IPS-18c (cell line): ENCODE measurements at regions not wholly inside any gene's neighbourhood (a gene's known extent, or its start where the extent isn't known, plus 50 kb on each side); places are given as distances from the start of the nearest gene placed in this dataset.

Experiments used
- H3K4me3 ChIP-seq: 2 replicates; pipeline ENCODE4 v1.7.0; 2013; ENCODE audit warnings: low read depth, mild to moderate bottlenecking, low read length, moderate library complexity; ENCODE audit not compliant: insufficient read depth
- H3K9me3 ChIP-seq: one replicate; pipeline ENCODE4 v1.6.1; 2013; ENCODE audit warnings: mild to moderate bottlenecking, low read length, moderate library complexity; ENCODE audit not compliant: control insufficient read depth, insufficient read depth

- H3K4me3 ChIP-seq = no peak overlapping the region
- no peaks in the 10 kb centered on the region for H3K9me3 ChIP-seq
Observed at GRCh38 chr10:36170943-36171501, 528.9 kb upstream of the FZD8 start.

DNA sequence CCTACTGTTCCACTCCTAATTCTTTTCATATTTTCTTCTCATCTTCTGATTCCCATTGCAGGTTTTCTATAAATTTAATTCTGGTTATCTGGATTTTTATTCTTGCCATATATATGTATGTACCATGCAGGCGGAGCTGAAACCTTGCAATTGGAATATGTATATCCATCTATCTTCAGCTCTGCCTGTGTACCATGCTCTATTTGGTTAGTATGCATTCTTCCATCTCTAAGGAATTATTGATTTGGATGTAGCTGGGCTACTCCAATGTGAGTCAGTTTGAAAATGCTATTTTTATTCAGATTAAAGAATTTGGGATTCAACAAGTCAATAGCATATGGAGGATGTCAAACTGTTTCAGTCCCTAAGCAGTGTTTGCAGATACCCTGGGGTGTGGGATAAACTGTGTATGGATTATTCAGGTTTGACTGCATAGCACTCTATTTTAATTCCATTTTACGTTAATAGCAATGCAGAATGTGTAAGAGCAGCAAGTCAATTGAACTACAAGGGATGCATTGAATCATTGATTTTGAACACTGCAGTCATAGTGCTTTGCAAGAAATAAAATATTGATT, 528.1 kb upstream of the FZD8 start:
- H3K4me3 ChIP-seq = no peak overlapping the region
- H3K9me3 ChIP-seq = no peaks in the 10 kb centered on the region

DNA sequence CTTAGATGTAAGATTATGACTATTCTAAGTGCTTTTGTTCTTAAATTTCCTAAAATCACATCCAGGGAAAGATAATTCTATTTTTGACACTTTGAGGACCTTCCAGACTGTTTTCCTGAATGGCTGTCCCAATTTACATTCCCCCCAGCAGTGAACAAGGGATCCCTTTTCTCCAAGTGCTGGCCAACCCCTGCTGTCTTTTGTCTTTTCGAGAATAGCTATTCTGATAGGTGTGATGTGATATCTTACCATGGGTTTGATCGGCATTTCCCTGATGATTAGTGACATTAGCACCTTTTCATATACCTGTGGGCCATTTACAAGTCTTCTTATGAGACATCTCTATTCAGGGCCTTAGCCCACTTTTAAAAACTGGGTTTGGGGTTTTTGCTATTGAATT, 526.7 kb upstream of the FZD8 start:
- H3K4me3 ChIP-seq = no peak overlapping the region
- H3K9me3 ChIP-seq = no peaks in the 10 kb centered on the region

DNA sequence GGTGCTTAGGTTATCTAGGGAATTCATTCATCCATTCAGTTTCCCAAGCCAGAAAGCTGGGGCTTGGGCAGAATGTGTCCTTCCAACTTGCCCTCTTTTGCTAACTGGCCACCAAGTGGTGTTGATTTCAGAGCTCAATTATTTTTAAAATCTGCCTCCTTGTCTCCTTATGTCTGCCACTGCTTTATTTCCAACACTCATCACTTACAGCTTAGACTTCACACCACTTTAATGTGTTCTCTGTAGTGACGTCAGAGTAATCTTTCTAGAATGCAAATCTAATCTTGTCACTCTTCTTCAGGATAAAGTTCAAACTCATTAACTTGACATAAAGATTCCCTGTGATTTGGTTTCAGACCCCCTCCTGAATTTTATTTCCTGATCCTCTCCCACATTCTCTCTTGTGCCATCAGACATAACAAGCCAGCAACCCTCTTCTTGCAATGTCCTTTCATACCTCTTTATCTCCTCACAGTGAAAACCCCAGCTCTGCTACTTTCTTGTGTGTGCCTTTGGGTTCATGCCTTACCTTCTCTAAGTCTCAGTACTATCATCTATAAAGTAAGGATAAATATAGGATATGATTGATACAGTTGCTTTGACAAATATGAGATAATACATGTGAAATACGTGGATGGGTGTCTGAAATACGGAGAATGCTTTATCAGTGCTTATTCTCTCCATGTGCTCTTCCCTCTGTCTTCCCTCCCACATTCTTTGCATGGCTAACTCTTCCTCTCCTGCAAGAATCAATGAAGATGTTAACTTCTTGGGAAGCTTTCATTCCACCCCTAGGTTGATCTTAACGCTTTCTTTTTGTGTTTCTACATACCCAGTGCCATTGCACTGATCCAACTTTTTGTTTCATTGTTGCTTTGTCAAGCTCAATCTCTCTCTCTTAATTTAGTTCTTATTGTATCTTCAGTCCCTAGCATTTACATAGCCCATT, 522.7 kb upstream of the FZD8 start:
- H3K4me3 ChIP-seq = no peak overlapping the region
- no peaks in the 10 kb centered on the region for H3K9me3 ChIP-seq

DNA sequence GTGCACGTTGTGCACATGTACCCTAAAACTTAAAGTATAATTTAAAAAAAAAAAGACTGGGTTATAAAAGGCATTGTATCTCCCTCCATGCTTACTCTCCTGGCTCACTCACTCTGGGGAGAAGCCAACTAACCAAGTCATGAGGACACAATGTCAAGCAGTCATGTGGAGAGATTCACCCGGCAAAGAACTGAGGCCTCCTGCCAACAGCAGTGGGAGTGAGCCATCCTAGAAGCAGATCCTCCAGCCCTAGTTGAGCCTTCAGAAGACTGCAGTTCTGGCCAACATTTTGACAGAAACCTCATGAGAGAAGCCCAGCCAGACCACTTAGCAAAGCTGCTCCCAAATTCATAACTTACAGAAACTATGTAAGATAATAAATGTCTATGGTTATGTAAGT, 521.7 kb upstream of the FZD8 start:
- H3K4me3 ChIP-seq = no peak overlapping the region
- H3K9me3 ChIP-seq = no peaks in the 10 kb centered on the region

GRCh38 chr10:36157486-36157885, 515.4 kb upstream of the FZD8 start:
- Histone ChIP-seq H3K4me3 (no peak overlapping the region), H3K9me3 (no peaks in the 10 kb centered on the region)

DNA sequence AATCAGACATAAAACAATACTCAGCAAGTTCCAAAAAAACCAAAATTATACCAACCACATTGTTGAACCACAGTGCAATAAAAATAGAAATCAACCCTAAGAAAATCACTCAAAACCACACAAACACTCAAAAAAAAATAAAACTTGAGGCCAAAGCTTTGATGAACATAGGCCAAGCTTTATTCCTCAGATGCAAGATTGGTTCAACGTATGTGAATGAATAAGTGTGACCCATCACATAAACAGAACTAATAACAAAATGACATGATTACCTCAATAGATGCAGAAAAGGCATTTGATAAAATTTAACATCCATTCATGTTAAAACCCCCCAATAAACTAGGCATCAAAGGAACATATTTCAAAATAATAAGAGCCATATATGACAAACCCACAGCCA, 506.1 kb upstream of the FZD8 start:
- H3K9me3 ChIP-seq = no peaks in the 10 kb centered on the region
- no peak overlapping the region for H3K4me3 ChIP-seq

DNA sequence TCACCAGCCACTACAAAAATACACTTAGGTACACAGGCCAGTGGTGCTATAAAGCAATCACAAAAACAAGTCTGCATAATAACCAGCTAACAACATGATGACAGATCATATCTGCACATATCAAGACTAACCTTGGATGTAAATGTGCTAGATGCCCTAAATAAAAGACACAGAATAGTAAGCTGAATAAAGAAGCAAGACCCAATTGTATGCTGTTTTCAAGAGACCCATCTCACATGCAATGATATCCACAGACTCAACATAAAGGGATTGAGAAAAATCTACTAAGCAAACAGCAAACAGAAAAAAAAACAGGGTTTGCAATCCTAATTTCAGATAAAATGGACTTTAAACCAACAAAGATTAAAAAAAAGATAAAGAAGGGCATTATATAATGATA, 505.4 kb upstream of the FZD8 start:
- no peak overlapping the region for H3K4me3 ChIP-seq
- no peaks in the 10 kb centered on the region for H3K9me3 ChIP-seq

DNA sequence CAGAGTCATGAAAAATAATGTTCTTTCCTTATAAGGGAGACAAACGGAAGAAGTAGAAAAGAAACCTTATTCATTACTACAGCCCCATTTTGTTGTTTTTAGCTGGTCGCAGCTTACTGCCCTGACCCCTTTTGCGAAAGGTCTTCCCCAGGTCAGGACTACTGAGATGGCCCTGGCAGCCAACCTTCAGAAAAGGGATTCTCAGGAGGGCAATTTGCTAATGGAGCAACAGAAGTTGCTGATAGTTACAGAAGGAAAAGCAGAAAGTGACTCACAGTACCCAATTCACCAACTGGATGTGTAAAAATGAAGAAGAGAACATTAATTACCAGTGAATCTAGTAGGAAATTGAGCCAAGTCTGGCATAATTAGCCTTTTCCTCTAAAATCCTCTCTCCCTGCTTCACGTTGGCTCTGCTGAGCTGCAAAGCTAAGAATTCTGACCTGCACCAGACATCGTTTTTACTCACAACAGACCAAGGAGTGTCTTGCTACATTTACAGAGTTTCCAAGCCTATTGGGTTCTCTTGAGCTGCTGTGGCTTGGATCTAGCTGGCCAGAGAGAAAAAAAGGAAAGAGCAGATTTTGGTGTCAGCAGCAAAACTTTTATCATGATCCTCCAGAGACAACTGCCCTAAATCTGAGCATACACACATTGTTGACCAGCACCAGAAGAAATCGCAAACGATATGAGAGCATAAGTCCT, 499.9 kb upstream of the FZD8 start:
- Histone ChIP-seq H3K4me3 (no peak overlapping the region), H3K9me3 (no peaks in the 10 kb centered on the region)

DNA sequence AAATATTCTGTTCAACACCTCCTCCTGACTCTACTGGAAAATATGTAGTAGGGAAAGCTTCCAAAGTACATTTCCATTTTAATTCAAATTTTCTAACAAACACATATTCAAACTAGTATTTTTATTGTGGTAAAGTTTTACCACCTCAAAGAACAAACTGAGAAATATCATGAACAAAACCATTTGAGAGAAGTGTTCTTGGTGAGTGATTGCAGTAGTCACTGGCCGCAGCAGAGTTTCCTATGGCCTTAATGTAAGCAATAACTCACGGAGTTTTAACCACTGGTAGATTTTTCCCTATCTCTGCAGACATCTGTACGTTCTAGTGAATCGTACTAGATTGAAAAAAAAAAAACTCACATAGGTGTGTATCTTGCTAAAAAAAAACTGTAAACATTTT, 487.0 kb upstream of the FZD8 start:
- Histone ChIP-seq H3K4me3 (no peak overlapping the region), H3K9me3 (no peaks in the 10 kb centered on the region)

DNA sequence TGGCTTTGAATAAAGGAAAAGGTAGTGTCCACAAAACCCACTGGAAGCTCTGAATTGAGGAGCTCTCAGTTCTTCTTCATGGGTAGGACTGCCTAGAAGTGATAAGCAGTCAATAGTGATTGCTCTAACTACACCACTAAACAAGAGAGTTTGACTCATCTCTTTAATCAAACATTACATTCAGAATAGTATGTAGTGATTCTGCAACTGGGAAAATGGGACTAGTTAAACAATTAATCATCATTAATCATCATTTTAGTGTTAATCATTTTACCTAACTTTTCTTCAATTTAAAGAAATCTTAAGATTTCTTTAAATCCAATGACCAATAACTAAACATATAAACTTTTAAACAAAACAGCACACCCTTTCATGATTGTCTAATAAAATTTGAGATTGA, 484.0 kb upstream of the FZD8 start:
- Histone ChIP-seq H3K4me3 (no peak overlapping the region), H3K9me3 (no peaks in the 10 kb centered on the region)

GRCh38 chr10:36119455-36119854, 477.4 kb upstream of the FZD8 start:
- H3K9me3 ChIP-seq = no peaks in the 10 kb centered on the region
- no peak overlapping the region for H3K4me3 ChIP-seq

DNA sequence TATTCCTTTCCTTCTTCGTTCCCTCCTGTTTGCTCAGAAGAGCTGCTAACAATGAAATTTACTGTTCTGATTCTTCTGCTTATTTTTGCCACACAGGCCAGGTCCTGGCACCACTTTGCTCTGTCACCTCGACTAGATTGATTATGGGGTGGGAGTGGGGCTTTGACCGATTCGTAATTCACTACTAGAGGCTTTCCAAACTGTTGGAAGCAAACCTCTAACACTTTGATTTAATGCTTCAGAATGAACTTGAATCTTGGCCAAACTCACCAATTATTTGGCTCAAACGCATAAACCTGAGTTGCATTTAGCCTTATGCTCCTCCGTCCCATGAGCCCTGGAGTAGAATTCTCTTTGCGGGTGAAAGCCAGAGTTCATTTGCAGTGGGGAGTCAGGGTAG, 476.2 kb upstream of the FZD8 start:
- H3K9me3 ChIP-seq = no peaks in the 10 kb centered on the region
- H3K4me3 ChIP-seq = no peak overlapping the region

- H3K4me3 ChIP-seq = no peak overlapping the region
- no peaks in the 10 kb centered on the region for H3K9me3 ChIP-seq
Observed at GRCh38 chr10:36117890-36118289, 475.8 kb upstream of the FZD8 start.

DNA sequence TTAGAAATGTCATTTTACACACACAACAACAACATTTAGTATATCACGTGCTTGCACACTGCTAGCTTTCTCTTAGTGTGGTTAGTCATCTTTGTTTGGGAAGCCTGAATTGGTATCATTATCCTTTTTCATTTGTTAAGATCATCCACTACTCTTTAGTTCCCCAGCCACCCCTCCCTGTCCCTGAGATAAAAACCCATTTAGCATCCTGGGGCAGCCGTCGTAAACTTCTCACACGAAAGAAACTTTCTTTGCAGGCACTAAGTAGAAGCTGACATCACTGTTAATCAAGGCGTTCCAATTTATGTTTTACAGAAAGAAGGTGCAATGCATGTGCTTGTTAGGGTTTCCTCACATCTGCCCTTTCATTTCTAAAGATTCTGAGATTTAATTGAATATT, 475.1 kb upstream of the FZD8 start:
- Histone ChIP-seq H3K4me3 (no peak overlapping the region), H3K9me3 (no peaks in the 10 kb centered on the region)

GRCh38 chr10:36116731-36117130, 474.6 kb upstream of the FZD8 start:
- H3K9me3 ChIP-seq = no peaks in the 10 kb centered on the region
- no peak overlapping the region for H3K4me3 ChIP-seq

- Histone ChIP-seq H3K4me3 (no peak overlapping the region), H3K9me3 (no peaks in the 10 kb centered on the region)
Observed at GRCh38 chr10:36116040-36116439, 473.9 kb upstream of the FZD8 start.

GRCh38 chr10:36115364-36115763, 473.3 kb upstream of the FZD8 start:
- Histone ChIP-seq H3K4me3 (no peak overlapping the region), H3K9me3 (no peaks in the 10 kb centered on the region)
